ENCODE measurements at regions not wholly inside any gene's neighbourhood (a gene's known extent, or its start where the extent isn't known, plus 50 kb on each side); places are given as distances from the start of the nearest gene placed in this dataset.

GRCh38 chr2:234687718-234688475 is 191.0 kb upstream of the ARL4C start:
- DNase-seq (ENCODE audit: low spot score) = no peak
- intact Hi-C loops (cut with DNase I) = loop anchor here (10.0 kb wide), 2 partner anchors 137 to 267 kb away; partner anchors contain the start of gene SH3BP4

- intact Hi-C loops (cut with DNase I) = loop anchor here (10.0 kb wide), 2 partner anchors 139 to 269 kb away; partner anchors contain the start of gene SH3BP4
Observed at GRCh38 chr2:234686088-234686890, 189.4 kb upstream of the ARL4C start.

GRCh38 chr2:234684466-234684865 is 187.6 kb upstream of the ARL4C start:
- intact Hi-C loops (cut with DNase I) = loop anchor here (10.0 kb wide), 2 partner anchors 140 to 270 kb away; partner anchors contain the start of gene SH3BP4
- DNase-seq (ENCODE audit: low spot score) = no peak

More at GRCh38 chr2:234686088-234686890, 189.4 kb upstream of the ARL4C start:
- DNase-seq (ENCODE audit: low spot score) = no peak

GRCh38 chr2:234683950-234684349 is 187.1 kb upstream of the ARL4C start:
- DNase-seq (ENCODE audit: low spot score) = no peak
- intact Hi-C loops (cut with DNase I) = loop anchor here (10.0 kb wide), 2 partner anchors 141 to 271 kb away; partner anchors contain the start of gene SH3BP4

- DNase-seq (ENCODE audit: low spot score) = no peak
- intact Hi-C loops (cut with DNase I) = loop anchor here (10.0 kb wide), 2 partner anchors 142 to 272 kb away; partner anchors contain the start of gene SH3BP4
Observed at GRCh38 chr2:234682492-234683228, 185.8 kb upstream of the ARL4C start.

- intact Hi-C loops (cut with DNase I) = loop anchor here (10.0 kb wide), 2 partner anchors 144 to 274 kb away; partner anchors contain the start of gene SH3BP4
- DNase-seq (ENCODE audit: low spot score) = no peak
Observed at GRCh38 chr2:234680688-234681619, 184.1 kb upstream of the ARL4C start.

GRCh38 chr2:234679741-234680687 is 183.1 kb upstream of the ARL4C start:
- intact Hi-C loops (cut with DNase I) = loop anchor here (10.0 kb wide), 2 partner anchors 145 to 275 kb away; partner anchors contain the start of gene SH3BP4
- DNase-seq (ENCODE audit: low spot score) = peak; percentile 83

GRCh38 chr2:234679301-234679740 is 182.4 kb upstream of the ARL4C start:
- no peak for DNase-seq (ENCODE audit: low spot score)
- intact Hi-C loops (cut with DNase I) = no loop called here

- intact Hi-C loops (cut with DNase I) = no loop called here
- DNase-seq (ENCODE audit: low spot score) = no peak
Observed at GRCh38 chr2:234678711-234679110, 181.8 kb upstream of the ARL4C start.

- intact Hi-C loops (cut with DNase I) = no loop called here
Observed at GRCh38 chr2:234677758-234678538, 181.1 kb upstream of the ARL4C start.

GRCh38 chr2:234676783-234677450 is 180.0 kb upstream of the ARL4C start:
- DNase-seq (ENCODE audit: low spot score) = no peak
- intact Hi-C loops (cut with DNase I) = no loop called here

More at GRCh38 chr2:234677758-234678538, 181.1 kb upstream of the ARL4C start:
- DNase-seq (ENCODE audit: low spot score) = no peak

GRCh38 chr2:234676109-234676782 is 179.4 kb upstream of the ARL4C start:
- intact Hi-C loops (cut with DNase I) = no loop called here

GRCh38 chr2:234674781-234675201 is 177.9 kb upstream of the ARL4C start:
- intact Hi-C loops (cut with DNase I) = no loop called here
- DNase-seq (ENCODE audit: low spot score) = no peak

More at GRCh38 chr2:234676109-234676782, 179.4 kb upstream of the ARL4C start:
- no peak for DNase-seq (ENCODE audit: low spot score)

- intact Hi-C loops (cut with DNase I) = no loop called here
- DNase-seq (ENCODE audit: low spot score) = no peak
Observed at GRCh38 chr2:234673961-234674759, 177.3 kb upstream of the ARL4C start.

GRCh38 chr2:234673501-234673900 is 176.6 kb upstream of the ARL4C start:
- intact Hi-C loops (cut with DNase I) = no loop called here
- no peak for DNase-seq (ENCODE audit: low spot score)

Measured in cardiac septum (tissue), 1 donor.